GM19240 (cell line): ENCODE measurements at regions not wholly inside any gene's neighbourhood (a gene's known extent, or its start where the extent isn't known, plus 50 kb on each side); places are given as distances from the start of the nearest gene placed in this dataset.

Experiments
- DNase-seq: peaks from one replicate; pipeline ENCODE4 v3.0.0; 2011; ENCODE audit warnings: low spot score; ENCODE audit not compliant: insufficient read length

GRCh38 chr13:61486496-61486895 lies 70.8 kb upstream of the PCDH20 start:
- no peak for DNase-seq

DNA sequence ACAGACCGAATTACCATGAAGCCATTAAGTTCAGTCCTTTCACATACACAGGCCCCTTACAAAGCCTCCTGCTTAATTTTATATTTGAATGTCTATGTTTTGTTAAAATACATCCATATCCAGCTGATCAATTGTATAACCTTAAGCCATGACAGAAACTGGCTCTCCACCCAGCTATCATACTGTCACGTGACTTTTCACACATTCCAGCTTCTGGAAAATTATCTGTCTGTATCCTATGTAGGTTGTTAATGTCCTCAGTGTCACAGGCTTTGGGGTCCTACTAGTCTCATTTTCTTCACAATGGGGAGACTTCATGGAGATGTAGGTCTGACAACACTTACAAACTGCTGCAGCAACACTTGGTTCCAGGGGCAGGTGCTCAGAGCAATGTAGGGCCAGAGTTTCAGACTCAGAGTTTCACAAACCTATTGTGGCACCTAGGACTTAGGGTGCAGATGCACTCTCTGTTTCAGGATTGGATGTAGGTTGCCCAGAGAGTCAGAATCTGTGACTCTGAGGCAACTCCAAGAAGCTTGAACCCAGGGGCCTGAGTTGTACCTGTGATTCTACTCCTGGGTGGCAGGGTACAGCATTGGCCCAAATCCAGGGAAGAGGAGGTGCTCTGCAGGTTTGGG lies 69.6 kb upstream of the PCDH20 start:
- DNase-seq, result no peak

- DNase-seq, result no peak
These were observed 62.0 kb upstream of the PCDH20 start for GRCh38 chr13:61477619-61478018.

DNA sequence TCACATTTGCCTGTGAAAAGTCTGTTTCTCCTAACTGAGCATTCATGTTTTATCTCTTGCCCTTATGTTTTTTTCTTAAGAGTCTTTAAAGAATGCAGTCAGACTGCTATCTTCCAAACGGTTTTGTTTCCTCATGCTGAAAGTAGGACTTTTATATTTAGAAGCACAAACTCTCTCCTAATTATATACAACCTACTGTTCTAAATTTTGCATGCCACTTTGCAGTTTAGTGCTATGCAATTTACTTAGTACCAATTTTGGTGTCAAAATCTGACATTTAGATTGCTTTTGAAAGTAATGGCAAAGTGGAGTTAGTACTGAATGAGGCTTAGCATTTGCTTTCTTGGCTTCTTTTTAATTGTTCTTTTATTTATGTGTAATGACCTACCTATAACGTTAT lies 55.1 kb upstream of the PCDH20 start:
- no peak for DNase-seq

DNA sequence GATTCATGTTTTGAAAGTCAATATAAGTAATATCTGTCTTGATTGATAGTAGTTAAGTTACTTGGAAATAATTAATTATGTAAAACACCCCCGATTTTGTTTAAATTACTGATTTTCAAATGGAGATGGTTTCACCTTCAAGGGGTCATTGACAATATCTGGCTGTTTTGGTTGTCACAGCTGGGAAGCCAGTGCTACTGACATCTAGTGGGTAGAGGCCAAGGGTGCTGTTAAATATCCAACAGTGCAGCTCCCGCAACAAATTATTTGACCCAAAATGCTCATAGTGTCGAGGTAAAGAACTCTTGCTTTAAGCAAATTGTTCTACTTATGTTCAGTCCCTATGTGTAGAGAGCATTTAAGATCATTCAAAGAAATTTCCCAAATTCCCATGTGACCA lies 50.6 kb upstream of the PCDH20 start:
- DNase-seq, result no peak
